NOMO-1 treated with DMSO at 0.1 percent for 48 hours (cell line): ENCODE measurements at regions not wholly inside any gene's neighbourhood (a gene's known extent, or its start where the extent isn't known, plus 50 kb on each side); places are given as distances from the start of the nearest gene placed in this dataset.
"Not testable (repeated sequence)": the region's sequence is repeated elsewhere in the genome, so short reads cannot be mapped to it uniquely, and the experiment has no call there.

Experiments used
- DNase-seq: peaks from one replicate; lab custom pipeline; 2025; ENCODE audit not compliant: unreplicated experiment; lab: John Stamatoyannopoulos, UW

DNA sequence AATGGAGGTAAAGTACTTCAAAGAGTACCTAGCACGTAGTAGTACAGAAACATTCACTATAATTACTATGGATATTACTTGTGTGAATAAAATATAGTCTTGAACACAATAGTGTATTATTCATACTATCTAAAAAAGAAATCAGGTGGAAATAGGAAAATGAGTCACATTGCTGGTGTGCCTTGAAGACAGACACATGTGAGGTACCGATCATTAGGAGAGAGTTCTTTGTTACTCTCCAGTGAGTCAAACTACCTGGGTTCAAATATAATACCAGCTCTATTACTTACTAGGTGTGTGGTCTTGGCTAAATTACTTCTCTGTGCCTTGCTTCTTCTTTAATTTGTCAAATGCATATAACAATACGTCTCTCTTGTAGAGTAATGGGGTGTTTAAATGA, 50.8 kb upstream of the BEND6 start:
- DNase-seq, result no peak

DNA sequence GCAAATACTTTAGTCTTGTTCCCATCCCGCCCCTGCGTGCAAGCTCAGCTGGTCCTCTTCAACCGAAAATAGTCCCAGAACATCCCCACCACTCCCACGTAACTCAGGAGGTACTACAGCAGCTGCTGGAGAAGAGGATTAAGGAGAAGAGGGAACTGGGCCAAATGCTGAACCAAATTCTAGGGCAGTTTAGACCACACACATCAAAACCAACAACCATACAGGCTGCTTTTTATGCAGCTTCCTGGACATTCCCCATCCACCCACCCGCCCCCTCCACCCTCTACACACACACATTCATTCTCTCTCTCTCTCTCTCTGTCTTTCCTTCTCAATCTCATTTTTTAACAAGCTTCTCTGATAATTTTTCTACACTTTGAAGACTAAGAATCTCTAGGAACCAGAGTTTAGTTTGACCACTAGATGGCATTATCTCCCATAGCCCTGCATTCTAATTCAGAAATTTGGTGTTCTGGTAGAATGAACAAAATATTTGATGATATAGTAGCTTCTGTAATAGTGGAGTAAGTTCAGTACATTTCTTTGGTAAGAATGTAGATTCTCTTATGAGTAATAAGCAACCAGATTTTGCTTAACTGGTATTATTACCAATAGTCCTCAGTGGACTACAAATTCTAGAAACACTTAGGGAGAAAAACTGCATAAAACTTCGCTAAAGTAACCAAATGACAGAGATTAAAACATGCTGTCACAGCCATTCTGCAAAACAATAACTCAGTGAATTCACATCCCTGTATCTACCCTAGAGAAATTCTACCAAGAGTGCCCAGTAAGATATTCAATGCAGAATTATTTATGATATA, 52.1 kb upstream of the BEND6 start:
- DNase-seq, result peak; percentile 57

DNA sequence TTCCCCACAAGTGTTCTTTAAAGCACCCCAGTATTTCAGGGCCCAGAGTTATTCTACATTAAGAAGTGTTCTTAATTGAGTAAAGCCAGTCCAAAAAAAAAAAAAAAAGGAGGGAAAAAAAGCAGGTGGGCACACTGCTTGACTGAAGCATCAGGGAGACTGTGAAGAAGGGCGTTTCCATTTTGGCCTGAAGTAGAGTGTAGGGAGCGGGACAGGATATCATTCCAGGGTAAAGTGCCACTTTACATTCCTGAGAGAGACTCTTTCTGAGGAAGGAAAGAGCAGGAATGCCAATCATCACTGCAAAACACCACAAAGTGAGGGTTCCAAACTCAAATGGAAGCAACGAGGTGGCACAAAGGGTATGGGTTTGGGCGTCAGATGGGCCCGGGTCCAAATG, 54.1 kb upstream of the BEND6 start:
- DNase-seq, result no peak

DNA sequence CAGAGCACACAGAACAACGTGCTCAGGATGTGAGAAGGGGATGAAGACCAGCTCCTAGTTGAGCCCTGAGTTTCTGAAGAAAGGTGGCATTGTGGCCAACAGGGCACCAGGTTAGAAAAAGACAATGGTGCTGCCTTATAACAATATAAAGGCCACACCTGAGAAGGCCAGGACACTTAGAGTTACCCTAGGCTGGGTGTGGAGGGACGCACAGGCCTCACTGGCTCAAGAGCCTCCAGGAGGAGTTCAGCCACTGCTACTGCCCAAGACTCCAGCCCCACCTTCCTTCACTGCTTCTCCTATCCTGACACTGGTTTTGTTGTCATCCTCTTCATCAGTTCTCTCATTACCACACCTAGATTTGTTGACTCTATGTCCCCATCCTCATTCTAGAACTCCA, 55.2 kb upstream of the BEND6 start:
- DNase-seq, result no peak

DNA sequence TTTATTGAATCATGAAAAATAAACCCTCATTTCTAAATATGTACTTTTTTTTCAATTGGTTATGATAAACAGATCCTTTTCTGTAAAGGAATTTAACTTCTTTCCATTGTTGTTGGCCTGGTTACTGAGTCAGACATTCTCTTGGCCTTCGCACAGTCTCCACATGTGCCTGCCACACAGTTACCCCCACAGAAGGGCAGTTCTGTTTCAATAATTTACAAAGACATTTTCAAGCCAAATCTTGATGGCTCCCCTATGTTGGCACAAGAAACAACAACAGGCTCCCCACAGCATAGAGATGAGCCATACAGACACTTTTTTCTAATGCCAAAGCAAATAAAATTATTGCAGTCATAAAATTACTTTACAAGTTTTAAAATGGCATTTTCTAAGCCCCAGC, 55.6 kb upstream of the BEND6 start:
- DNase-seq, result no peak

DNA sequence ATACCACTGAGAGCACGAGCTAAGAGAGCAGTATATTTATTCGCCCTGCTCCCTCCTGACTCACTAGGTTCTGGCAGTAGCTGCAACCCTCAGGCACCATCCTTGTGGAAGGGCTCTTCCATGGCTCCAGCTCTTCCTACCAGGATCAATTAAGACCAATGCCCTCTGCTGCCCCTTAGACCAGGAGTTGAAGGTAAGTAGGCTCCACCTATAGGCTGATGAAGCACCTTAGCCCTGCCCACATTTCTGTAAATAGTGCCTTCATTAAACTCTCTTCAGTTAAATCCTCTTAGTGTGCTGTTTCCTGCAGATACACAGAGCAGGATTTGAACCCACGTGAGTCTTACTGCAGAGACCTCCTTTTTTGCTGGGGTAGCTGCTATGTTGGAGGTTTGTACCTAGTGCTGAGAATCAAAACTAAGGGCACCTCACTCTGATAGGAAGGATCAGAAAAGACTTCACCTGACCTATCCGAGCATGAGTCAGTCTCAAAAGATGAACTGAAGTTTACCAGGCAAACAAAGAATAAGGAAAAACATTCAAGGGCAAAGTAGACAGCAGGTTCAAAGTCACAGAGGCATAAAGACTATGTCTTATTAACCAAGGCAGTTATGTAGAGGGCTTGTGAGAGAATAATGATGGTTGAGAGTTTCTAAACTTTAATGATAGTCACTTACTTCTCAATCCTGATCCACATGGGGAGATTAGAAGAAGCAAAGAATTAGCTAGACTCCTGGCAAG, 56.9 kb upstream of the BEND6 start:
- DNase-seq, result no peak

DNA sequence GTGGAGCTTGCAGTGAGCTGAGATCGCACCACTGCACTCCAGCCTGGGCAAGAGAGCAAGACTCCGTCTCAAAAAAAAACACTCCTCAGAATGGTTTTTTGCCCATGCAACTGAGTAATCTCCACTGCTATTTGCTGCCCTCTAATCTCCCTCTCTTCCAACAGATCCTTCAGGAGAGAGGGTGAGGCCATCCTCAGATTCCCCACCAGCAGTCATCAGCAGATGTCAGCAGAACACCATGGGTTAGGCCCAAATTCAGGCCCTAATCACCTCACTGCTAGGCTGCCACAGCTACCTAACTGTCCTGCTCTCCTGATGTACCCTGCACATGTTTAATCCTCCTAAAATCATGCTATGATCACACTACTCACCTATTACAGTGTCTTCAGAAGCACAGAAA, 63.2 kb upstream of the BEND6 start:
- DNase-seq, result no peak

DNA sequence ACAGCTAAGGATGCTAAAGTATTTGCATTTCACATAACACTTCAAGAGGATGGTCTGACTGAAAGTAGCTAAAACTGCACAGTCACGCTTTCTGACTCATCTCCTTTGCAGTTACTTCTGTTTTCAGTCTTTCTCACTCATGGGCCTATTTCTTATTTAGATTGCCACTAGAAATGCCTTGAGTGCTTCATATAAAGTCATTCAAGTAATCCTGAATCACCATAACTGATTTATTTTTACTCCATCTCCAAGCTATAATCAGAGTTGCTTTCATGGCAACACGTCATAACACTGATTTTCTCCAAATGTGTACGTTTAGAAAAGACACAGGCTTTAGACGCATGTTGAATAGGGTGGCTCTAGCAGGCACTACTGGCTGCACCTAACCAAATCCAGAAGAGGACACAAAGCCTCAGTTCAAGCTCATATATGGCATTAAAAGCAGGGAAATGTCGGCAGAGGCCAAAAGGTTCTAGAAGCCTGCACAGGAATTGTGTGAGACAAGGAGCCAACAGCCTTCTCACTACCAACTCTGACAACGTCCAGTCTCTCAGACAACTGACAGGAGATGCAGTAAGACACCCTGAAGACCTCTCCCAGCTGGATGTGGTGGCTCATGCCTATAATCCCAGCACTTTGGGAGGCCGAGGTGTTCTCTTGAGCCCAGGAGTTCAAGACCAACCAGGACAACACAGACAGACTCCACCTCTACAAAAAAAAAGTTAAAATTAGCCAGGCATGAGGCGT, 64.1 kb upstream of the BEND6 start:
- DNase-seq, result peak; percentile 92

DNA sequence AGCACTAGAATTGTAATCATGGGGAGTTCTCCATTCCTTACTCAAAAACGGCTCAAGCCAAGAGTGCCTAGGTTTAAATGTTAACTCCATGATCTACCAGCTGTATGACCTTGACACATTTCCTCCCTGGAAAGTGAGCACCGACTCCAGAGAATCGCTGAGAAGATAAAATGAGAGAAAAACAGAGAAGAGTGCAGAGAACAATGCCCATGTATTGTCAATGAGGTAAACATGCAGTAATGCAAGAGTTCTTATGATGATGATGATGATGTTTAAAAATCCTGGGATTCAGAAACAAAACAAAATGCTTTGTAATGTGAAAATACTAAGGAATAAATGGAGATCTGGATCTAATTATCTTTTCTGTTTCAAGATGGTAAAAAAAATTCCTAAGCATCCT, 64.8 kb upstream of the BEND6 start:
- no peak for DNase-seq

DNA sequence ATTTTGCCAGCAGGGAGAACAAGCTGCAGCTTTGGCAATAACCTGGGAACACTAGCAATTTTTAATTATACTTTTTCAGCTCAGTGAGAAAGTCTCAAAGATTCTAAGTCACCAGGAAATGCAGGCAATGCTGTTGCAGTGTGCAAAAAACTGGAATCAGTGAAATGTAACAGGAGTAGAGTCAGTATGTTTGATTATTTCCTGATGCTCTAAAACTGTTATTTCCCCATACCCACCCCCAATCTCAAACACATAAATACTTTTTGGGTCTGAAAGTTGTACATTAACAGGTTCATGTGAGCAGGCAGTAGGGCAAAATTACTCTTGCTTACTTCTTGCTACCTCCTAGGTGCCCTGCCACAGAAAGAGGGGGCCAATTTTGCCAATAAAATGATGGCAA, 65.4 kb upstream of the BEND6 start:
- no peak for DNase-seq

DNA sequence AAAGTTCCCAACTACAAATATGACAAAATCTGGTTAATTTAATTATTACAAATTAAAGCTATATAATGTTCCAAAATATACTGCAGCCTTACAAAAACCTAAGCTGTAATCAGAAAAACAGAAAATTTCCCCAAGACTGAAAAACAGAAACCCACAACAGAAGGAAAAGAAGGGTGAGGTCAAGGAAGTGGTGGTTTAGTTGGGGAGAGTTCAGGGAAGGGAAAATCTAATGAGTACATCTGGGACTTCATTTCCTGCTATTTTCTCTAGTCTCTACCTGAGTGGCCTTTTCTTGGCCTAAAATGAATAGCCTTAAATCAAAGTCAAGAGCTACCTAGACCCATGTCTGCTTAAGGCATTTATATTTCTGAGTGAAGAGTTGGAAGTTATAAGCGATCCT, 66.2 kb upstream of the BEND6 start:
- no peak for DNase-seq

DNA sequence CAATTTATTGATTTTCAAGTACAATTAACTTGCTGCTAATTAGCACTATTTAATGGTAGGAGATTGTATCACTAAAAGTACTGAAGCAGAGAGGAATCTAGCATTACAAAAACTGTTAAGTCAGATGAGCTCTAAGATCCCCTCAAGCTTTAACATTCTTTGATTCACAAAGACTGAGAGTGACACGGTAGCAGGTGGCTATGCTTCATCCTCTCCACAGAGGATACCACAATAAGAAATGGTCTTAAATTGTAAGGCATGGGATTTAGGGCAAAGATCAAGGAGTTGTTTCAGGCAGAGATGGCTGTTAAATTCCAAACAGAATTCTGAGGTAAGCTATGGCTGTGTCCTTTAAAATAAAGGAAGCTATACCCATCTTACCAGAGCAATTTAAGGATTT, 67.8 kb upstream of the BEND6 start:
- DNase-seq, result no peak

DNA sequence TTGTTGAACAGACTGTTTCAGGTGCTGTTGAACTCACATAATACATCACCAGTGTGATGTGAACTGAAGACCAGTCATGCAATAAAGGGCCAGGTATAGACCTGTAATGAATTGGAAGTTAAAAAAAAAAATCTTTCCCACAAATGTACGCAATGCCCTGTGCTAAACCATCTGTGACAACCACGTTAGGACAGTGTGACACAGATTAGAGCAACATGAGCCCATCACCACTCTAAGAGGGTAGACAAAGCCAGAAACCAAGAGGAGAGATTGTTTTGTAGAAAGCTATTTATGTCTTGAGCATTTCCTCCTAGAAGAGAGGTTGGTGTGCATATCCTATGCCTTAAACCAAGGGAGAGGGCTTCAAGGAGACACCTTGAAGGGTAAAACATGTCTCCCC, 77.0 kb upstream of the BEND6 start:
- DNase-seq, result no peak

DNA sequence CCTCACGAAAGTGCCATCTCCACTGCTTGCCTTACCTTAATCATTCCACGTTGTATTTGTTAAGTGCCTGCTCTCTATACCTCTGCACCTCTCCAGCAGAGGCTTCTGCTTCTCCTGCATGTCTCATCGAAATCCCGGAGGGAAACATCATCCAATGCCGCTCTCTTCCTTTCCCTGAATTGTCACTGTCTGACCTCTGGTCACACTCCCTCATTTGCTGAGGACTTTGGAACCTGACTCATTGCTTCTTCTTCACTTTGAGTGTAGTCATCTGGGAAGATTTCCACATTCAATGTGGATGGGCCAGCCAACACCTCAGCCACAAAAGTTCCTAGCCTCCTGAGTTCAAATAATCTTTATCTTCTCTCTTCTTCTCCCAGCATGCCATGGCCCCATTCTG, 78.9 kb upstream of the BEND6 start:
- DNase-seq, result no peak

DNA sequence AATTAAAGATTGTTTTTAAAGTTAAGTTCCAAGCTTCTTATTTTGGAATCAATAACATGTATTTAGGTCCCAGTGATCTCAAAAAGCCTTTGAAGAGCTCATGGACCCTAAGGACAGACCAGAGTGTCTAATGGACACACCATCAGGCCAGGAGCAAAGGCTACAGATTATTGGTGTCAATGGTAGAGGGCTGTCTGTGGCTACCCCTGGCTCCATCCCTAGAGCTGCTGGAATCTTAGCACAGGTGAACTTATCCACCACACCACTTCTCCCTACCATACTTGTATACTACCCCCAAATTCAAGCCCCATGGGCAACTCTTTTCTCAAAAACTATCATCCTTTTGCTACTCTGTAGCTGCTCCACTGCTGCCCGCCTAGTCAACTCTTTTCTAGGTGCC, 79.4 kb upstream of the BEND6 start:
- no peak for DNase-seq

DNA sequence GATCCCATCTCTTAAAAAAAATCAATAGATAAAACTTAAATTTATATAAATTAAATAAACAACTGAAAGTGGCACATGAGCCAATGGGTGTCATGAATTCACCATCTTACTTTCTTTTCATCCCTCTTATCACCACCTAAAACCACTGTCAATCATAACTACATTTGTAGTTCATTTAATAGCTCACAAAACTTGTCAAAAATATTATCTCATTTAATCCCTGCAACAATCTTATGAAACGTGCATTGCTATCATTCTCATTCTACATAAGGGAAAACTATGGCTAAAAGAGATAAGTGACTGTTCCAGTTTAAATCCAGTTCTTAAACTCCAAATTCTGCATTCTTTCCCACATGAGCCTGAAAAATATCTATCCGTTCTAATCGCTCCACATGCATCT, 80.6 kb upstream of the BEND6 start:
- no peak for DNase-seq

DNA sequence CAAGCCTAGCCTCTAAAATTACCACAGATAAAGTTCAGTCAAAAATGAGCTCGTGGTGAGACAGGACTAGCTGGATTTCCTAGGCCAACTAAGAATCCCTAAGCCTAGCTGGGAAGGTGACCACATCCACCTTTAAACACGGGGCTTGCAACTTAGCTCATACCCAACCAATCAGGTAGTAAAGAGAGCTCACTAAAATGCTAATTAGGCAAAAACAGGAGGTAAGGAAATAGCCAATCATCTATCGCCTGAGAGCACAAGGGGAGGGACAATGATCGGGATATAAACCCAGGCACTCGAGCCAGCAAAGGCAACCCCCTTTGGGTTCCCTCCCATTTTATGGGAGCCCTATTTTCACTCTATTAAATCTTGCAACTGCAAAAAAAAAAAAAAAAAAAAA, 84.9 kb upstream of the BEND6 start:
- DNase-seq, result not testable (repeated sequence)

DNA sequence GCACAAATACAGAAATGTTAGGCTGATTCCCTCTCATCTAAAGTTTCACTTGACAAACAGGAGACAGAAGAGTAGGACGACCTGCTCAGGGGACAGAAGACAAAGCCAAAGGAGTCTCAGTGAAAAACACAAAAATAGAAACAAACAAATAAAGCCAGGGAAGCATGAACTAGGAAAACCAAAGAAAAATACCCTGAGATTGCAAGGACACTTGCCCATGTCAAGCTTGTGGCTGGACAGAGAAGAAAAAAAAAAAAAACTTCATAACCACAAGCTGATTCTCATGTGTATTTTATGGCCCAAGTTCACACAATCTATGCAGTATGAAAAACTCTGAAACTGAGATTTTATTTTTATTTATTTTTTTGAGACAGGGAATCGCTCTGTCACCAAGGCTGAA, 85.6 kb upstream of the BEND6 start:
- no peak for DNase-seq

DNA sequence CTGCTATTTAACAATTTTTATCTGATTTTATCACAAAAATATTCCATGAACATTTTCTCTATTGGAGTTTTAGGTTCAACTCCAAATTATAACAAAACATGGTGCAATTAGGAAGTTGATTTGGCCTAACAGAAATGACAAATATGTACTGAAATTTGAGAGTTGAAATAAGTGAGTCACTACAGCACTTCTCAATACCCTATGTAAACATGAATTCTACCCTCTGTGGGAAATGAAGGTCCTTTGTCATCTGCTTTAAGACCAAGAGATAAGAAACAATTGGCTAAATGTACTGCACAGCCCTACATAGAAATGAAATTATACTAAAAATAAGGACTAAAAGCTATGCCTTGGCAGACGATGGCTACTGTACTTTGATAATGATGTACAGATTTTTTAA, 86.2 kb upstream of the BEND6 start:
- no peak for DNase-seq

DNA sequence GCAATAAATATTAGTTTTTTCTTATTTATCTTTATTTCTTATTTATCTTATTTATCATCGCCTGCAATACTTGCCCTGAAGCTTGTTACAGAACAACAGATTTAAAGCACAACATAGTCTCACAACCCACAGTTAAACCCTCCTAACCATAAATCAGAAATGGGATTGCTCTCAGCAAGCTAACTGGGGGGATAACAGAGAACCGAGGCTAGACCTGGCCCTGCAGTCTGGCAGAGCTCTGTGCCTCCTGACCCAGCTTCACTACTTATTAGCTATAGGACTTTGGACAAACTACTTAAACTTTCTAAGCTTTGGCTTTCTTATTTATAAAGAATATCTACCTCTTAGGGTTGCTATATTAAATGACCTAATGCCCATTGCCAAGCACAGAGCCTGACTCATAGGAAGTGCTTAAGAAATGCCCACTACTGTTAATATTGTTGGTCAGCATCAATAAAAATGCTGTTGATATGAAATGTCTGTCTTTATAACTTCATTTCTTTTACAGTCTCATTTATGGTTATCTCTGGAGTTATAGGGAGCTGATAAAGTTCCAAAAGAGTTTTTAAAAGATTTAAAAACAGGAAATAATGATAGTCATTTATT, 87.9 kb upstream of the BEND6 start:
- DNase-seq, result no peak

DNA sequence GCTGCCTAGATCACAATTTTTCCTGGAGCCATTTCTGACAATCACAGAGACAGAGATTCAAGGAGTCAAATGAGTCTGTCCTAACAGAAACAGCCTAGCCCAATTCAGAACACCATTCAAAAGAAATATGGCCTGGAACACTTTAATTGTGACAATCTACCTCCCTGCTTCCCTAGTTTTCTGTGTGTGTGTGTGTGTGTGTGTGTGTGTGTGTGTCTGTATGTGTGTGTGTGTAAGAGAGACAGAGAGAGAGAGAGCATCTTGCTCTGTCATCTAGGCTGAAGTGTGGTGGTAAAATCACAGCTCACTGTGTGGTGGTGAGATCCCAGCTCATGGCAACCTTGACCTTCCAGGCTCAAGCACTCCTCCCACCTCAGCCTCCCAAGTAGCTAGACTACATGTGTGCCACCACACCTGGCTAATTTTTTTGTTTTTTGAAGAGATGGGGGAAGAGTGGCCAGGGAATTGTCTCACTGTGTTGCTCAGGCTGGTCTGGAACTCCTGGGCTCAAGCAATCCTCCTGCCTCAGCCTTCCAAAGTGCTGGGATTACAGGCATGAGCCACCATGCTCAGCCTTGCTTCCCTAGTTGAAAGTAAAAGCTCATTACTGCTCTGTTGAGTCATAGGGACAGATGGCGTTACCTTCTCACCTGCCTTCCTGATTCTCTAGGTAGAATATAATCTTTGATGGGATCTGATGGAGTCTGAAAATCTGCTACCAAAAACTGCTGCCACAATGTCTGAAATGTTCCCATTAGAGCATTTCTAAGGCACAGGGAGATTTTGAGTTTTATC, 89.6 kb upstream of the BEND6 start:
- no peak for DNase-seq
